Gastrocnemius medialis (tissue), 4 donors: ENCODE measurements at regions not wholly inside any gene's neighbourhood (a gene's known extent, or its start where the extent isn't known, plus 50 kb on each side); places are given as distances from the start of the nearest gene placed in this dataset.

Experiments
- ATAC-seq, 2 donors: fragments of 150-250 bp; one replicate each; pipeline ENCODE4 v1.9.1; 2016
- DNase-seq, 2 donors: peaks; one replicate each; pipeline ENCODE4 v3.0.0-alpha.2; 2019
- H3K27ac ChIP-seq, 4 donors: fragments of 200-600 bp; sonication (generic); 1 replicate in 1 of 4; 2 replicates in 3 of 4; pipeline ENCODE4 v1.5.1; 2016 to 2018; ENCODE audit warnings: mild to moderate bottlenecking in 2 of 4, moderate library complexity in 1 of 4
- H3K27me3 ChIP-seq, 3 donors: fragments of 200-600 bp; sonication (generic) in 2 of 3; 1 replicate in 1 of 3; 2 replicates in 2 of 3; pipeline versions ENCODE4 v1.5.1 to v1.6.0; 2016 to 2019; ENCODE audit warnings: mild to moderate bottlenecking in 1 of 3, moderate library complexity in 1 of 3
- H3K36me3 ChIP-seq, 2 donors: fragments of 200-600 bp; sonication (generic) in 1 of 2; one replicate each; pipeline ENCODE4 v1.5.1; 2017 to 2018
- H3K4me1 ChIP-seq, 2 donors: fragments of 200-600 bp; sonication (generic) in 1 of 2; one replicate each; pipeline ENCODE4 v1.5.1; 2016 to 2017; ENCODE audit warnings: mild to moderate bottlenecking in 2 of 2
- H3K4me3 ChIP-seq, 4 donors: fragments of 200-600 bp; sonication (generic) in 3 of 4; 1 replicate in 1 of 4; 2 replicates in 3 of 4; pipeline ENCODE4 v1.5.1; 2016 to 2019; ENCODE audit warnings: mild to moderate bottlenecking in 2 of 4
- H3K9me3 ChIP-seq, 3 donors: fragments of 200-600 bp; sonication (generic) in 2 of 3; 1 replicate in 1 of 3; 2 replicates in 2 of 3; pipeline ENCODE4 v1.5.1; 2016 to 2019
- POLR2A ChIP-seq, 2 donors: fragments of 450-650 bp; IDR thresholded peaks; one replicate each; pipeline ENCODE4 v1.6.1; 2017; ENCODE audit warnings: antibody characterized with exemption in 2 of 2, mild to moderate bottlenecking in 2 of 2, moderate library complexity in 2 of 2
- in situ Hi-C, 4 donors: fragments of 200-750 bp; cut with MboI; loops; one replicate each; pipeline versions ENCODE4 v1.15.0 to v1.8.0; 2017; ENCODE audit warnings: low sequenced_read_pairs in 4 of 4
- intact Hi-C: fragments of 100-400 bp; cut with DNase I; formaldehyde crosslinking; loops from one replicate; pipeline ENCODE4 v1.15.1; 2023; ENCODE audit warnings: low total_unique reads
- TF ChIP-seq, protein P1 (sequence below), 5 experiments: fragments of 450-650 bp in 3 of 5; fragments of 200-600 bp in 2 of 5; sonication (generic) in 2 of 5; IDR thresholded peaks in 4 of 5; conservative IDR thresholded peaks in 1 of 5; 1 replicate in 4 of 5; 2 replicates in 1 of 5; pipeline ENCODE4 v1.5.1; 2016 to 2019; ENCODE audit warnings: antibody characterized with exemption in 5 of 5, mild to moderate bottlenecking in 3 of 5, moderate library complexity in 3 of 5

- Histone ChIP-seq H3K36me3 (no peaks in the 10 kb centered on the region), H3K9me3 (no peaks in the 10 kb centered on the region), H3K4me1 (peaks cover 6 to 18% of the 10 kb centered on the region in 2 donors), H3K4me3 (no peak overlapping the region), H3K27ac (no peak overlapping the region), H3K27me3 (no peaks in the 10 kb centered on the region)
- intact Hi-C loops (no loop called here), in situ Hi-C loops (no loop called here)
- ATAC-seq (no peak), DNase-seq (no peak)
- TF ChIP-seq, protein P1, sequence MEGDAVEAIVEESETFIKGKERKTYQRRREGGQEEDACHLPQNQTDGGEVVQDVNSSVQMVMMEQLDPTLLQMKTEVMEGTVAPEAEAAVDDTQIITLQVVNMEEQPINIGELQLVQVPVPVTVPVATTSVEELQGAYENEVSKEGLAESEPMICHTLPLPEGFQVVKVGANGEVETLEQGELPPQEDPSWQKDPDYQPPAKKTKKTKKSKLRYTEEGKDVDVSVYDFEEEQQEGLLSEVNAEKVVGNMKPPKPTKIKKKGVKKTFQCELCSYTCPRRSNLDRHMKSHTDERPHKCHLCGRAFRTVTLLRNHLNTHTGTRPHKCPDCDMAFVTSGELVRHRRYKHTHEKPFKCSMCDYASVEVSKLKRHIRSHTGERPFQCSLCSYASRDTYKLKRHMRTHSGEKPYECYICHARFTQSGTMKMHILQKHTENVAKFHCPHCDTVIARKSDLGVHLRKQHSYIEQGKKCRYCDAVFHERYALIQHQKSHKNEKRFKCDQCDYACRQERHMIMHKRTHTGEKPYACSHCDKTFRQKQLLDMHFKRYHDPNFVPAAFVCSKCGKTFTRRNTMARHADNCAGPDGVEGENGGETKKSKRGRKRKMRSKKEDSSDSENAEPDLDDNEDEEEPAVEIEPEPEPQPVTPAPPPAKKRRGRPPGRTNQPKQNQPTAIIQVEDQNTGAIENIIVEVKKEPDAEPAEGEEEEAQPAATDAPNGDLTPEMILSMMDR (IDR thresholded peaks at IDR 0.05 in 4 of 5, conservative IDR thresholded peaks at IDR 0.05 in 1 of 5), result no peak
- no peak for TF ChIP-seq POLR2A (IDR thresholded peaks at IDR 0.05)
These were observed 225.7 kb downstream of the CTTN start for GRCh38 chr11:70623906-70624597.

DNA sequence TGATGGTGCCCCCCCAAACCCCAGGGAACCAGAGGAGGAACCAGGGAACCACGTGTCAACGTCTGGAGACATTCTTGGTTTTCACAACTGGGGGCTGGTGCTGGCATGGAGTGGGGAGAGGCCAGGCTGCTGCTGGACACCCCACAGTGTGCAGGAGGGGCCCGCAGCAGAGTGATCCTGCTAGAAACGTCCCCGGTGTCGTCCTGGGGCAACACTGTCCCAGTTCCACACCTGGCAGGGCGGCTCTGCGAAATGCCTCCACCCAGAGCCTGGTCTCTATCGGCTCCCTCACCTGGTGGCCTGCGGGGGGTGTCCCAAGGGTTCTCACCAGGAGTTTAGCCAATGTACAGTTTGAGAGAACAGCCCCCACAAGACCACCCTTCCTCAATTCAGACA is 226.3 kb downstream of the CTTN start:
- Histone ChIP-seq H3K4me1 (peaks cover 6 to 18% of the 10 kb centered on the region in 2 donors), H3K27ac (no peak overlapping the region), H3K36me3 (no peaks in the 10 kb centered on the region), H3K9me3 (no peaks in the 10 kb centered on the region), H3K4me3 (no peak overlapping the region), H3K27me3 (no peaks in the 10 kb centered on the region)
- intact Hi-C loops (no loop called here), in situ Hi-C loops (no loop called here)
- TF ChIP-seq POLR2A (IDR thresholded peaks at IDR 0.05), result no peak
- DNase-seq (no peak), ATAC-seq (no peak)

- ATAC-seq (no peak), DNase-seq (no peak)
- peaks cover 6 to 18% of the 10 kb centered on the region in 2 donors for H3K4me1 ChIP-seq
- H3K27ac ChIP-seq, result no peak overlapping the region
- no peak overlapping the region for H3K4me3 ChIP-seq
- H3K9me3 ChIP-seq, result no peaks in the 10 kb centered on the region
- TF ChIP-seq POLR2A (IDR thresholded peaks at IDR 0.05), result no peak
- TF ChIP-seq, protein P1 (IDR thresholded peaks at IDR 0.05 in 4 of 5, conservative IDR thresholded peaks at IDR 0.05 in 1 of 5), result no peak
- intact Hi-C loops (no loop called here), in situ Hi-C loops (no loop called here)
- no peaks in the 10 kb centered on the region for H3K27me3 ChIP-seq
- H3K36me3 ChIP-seq, result no peaks in the 10 kb centered on the region
These were observed 226.7 kb downstream of the CTTN start for GRCh38 chr11:70625051-70625450.

DNA sequence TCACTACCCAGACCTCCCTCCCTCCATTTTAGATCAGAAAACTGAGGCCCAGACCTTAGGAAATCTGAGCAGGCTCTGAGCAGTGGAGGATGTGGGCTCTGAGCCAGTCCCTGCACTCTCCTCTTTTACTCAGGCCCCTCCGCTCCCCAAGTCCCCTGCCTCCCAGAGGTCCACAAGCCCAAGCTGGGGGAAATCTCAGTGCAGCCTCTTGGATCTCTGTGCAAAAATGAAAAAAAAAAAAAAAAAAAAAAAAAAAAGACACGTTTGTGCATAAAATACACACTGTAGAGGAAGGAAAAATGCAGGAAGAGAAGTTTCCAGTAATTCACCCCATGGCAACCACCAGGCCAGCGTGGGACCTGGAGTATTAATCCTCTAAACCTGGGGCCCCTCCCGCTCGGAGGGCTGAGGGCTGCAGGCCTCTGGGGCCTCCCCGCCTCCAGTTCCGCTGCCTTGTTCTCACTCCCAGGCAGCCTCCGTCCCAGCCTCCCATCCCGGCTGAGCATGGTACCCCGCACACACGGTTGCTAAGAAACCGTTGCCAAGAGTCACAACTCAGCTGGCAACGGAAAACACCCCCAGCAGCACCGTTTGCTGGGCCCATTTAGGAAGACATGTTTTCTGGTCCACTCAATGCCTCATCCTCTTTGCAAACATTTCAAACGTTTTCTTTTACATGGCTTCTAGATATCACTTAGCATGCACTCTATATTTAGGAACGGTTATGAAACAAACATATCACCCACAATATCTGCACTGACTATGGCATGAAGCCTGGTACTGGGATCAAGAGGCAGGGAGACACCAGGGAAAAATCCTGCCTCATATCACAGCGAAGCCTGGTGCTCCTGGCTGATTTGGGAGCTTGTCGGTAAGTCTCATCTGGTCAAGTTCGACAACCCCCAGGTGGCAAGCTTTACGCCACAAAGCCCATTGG is 227.5 kb downstream of the CTTN start:
- Histone ChIP-seq H3K4me3 (no peak overlapping the region), H3K27me3 (no peaks in the 10 kb centered on the region), H3K9me3 (no peaks in the 10 kb centered on the region), H3K27ac (no peak overlapping the region), H3K36me3 (no peaks in the 10 kb centered on the region), H3K4me1 (peaks cover 6 to 18% of the 10 kb centered on the region in 2 donors)
- in situ Hi-C loops, result no loop called here
- intact Hi-C loops, result no loop called here
- ATAC-seq, result peak; percentile 59 to 75
- DNase-seq, result no peak
- TF ChIP-seq, protein P1 (IDR thresholded peaks at IDR 0.05 in 4 of 5, conservative IDR thresholded peaks at IDR 0.05 in 1 of 5), result no peak
- TF ChIP-seq POLR2A (IDR thresholded peaks at IDR 0.05), result no peak

GRCh38 chr11:70627219-70627618 is 228.9 kb downstream of the CTTN start:
- intact Hi-C loops (no loop called here), in situ Hi-C loops (no loop called here)
- Histone ChIP-seq H3K4me3 (no peak overlapping the region), H3K4me1 (peaks cover 6 to 18% of the 10 kb centered on the region in 2 donors), H3K27me3 (no peaks in the 10 kb centered on the region), H3K36me3 (no peaks in the 10 kb centered on the region), H3K27ac (no peak overlapping the region), H3K9me3 (no peaks in the 10 kb centered on the region)
- no peak for DNase-seq
- no peak for ATAC-seq
- TF ChIP-seq POLR2A (IDR thresholded peaks at IDR 0.05), result no peak
- TF ChIP-seq, protein P1 (IDR thresholded peaks at IDR 0.05 in 4 of 5, conservative IDR thresholded peaks at IDR 0.05 in 1 of 5), result no peak
